ENCODE measurements at regions not wholly inside any gene's neighbourhood (a gene's known extent, or its start where the extent isn't known, plus 50 kb on each side); places are given as distances from the start of the nearest gene placed in this dataset.

DNA sequence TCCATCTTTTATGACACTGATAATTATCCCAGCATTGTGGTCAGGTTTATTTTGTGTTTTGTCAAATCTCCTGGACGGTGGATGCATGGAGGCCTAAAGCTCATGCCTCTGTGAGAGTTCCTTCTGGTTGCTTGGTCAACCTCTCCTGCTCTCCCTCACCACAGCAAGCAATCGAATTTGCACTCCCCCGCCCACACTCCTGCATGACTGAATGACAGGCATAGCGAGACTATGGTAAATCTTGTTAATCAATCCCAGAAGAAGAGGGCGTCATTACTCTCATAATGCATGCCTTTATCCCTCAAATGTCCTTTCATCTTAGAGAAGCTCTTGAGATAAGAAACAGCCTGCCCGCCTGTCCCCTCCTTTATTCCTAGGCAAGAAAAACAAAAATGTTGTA is 1215.0 kb upstream of the CDH9 start:
- H3K27ac ChIP-seq (ENCODE audit: insufficient read depth, low read depth, low read length), result no peak overlapping the region
- ChIA-PET CTCF (no interaction called here), POLR2A (no interaction called here)
- TF ChIP-seq, protein P1, sequence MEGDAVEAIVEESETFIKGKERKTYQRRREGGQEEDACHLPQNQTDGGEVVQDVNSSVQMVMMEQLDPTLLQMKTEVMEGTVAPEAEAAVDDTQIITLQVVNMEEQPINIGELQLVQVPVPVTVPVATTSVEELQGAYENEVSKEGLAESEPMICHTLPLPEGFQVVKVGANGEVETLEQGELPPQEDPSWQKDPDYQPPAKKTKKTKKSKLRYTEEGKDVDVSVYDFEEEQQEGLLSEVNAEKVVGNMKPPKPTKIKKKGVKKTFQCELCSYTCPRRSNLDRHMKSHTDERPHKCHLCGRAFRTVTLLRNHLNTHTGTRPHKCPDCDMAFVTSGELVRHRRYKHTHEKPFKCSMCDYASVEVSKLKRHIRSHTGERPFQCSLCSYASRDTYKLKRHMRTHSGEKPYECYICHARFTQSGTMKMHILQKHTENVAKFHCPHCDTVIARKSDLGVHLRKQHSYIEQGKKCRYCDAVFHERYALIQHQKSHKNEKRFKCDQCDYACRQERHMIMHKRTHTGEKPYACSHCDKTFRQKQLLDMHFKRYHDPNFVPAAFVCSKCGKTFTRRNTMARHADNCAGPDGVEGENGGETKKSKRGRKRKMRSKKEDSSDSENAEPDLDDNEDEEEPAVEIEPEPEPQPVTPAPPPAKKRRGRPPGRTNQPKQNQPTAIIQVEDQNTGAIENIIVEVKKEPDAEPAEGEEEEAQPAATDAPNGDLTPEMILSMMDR (IDR thresholded peaks at IDR 0.05; ENCODE audit: extremely low read depth in 1 of 2, insufficient read depth in 1 of 2, low read depth in 1 of 2, low read length in 2 of 2), result no peak
- no peak for TF ChIP-seq MYC (IDR thresholded peaks at IDR 0.05; ENCODE audit: low read depth, low read length)
- no peak for TF ChIP-seq EZH2 (IDR thresholded peaks at IDR 0.05; ENCODE audit: borderline replicate concordance, low read depth, low read length, severe bottlenecking)
- TF ChIP-seq, protein P2, sequence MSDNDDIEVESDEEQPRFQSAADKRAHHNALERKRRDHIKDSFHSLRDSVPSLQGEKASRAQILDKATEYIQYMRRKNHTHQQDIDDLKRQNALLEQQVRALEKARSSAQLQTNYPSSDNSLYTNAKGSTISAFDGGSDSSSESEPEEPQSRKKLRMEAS (IDR thresholded peaks at IDR 0.05; ENCODE audit: insufficient read depth, insufficient read length), result no peak
- no peak for TF ChIP-seq POLR2AphosphoS5 (IDR thresholded peaks at IDR 0.05; ENCODE audit: insufficient read depth, low read depth, low read length)
- intact Hi-C loops (cut with micrococcal nuclease), result no loop called here
- no peaks in the 10 kb centered on the region for H3K9me1 ChIP-seq (replicated peaks; ENCODE audit: control insufficient read depth, extremely low read depth, insufficient read depth, low read length)
- no peaks in the 10 kb centered on the region for H3K36me3 ChIP-seq (ENCODE audit: control insufficient read depth in 2 of 2, extremely low read depth in 1 of 2, insufficient read depth in 2 of 2, low read length in 2 of 2)
- H2AFZ ChIP-seq (ENCODE audit: low read depth, low read length), result no peak overlapping the region
- H3K79me2 ChIP-seq (ENCODE audit: control insufficient read depth, insufficient read depth, low read length), result no peaks in the 10 kb centered on the region
- no peaks in the 10 kb centered on the region for H3K27me3 ChIP-seq (ENCODE audit: control insufficient read depth in 2 of 2, insufficient read depth in 2 of 2, low read length in 2 of 2)
- H3K9me3 ChIP-seq (replicated peaks; ENCODE audit: control insufficient read depth, insufficient read depth, low read length), result no peaks in the 10 kb centered on the region
- DNase-seq (ENCODE audit: low read depth, low spot score) (no peak), FAIRE-seq (no peak)
- no peak overlapping the region for H3K4me3 ChIP-seq (replicated peaks in 1 of 3; ENCODE audit: insufficient read depth in 1 of 3, low read depth in 1 of 3, low read length in 3 of 3)
- H3K9ac ChIP-seq (replicated peaks; ENCODE audit: extremely low read depth, insufficient read depth, low read length), result no peak overlapping the region
- H4K20me1 ChIP-seq (replicated peaks; ENCODE audit: control insufficient read depth, extremely low read depth, insufficient read depth, low read length), result no peaks in the 10 kb centered on the region
- no peak overlapping the region for H3K4me2 ChIP-seq (ENCODE audit: insufficient read depth, low read length)
- dilution Hi-C loops (cut with MboI; ENCODE audit: extremely low pct_ligation_motif_present, low sequenced_read_pairs), result no loop called here
- BruUV-seq (replicated peaks), result no TSS peak
- no peaks in the 10 kb centered on the region for H3K4me1 ChIP-seq (ENCODE audit: control insufficient read depth, extremely low read depth, insufficient read depth, low read length)

DNA sequence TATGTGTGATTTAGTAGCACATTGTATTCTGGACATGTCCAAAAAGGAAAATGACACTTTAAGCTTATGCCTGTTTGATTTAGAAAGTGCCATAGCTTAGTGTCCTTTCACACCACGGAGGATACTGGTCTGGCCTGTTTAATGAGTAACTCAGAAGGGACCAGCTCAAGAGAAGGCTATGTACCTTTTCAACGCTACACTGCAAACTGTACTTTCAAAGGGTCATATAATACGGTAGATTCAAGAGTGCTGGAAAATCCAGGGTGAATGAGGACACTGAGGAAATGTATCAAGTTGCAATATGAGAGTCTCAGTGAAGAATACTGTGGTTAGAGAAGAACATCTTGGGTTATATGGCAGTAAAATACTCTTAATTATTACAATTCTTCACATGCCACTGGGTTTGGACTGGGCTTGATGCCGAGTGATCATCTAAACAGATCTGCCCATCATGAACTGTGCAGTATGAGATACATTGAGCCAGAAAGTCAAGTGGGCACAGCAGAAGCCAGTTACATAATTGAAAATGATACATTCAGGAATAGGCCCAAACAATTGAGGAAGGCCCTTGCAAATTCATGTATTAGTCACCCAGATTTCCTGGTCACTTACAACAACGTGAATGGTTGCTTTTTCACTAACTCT is 1211.5 kb upstream of the CDH9 start:
- Histone ChIP-seq H3K9me1 (replicated peaks; ENCODE audit: control insufficient read depth, extremely low read depth, insufficient read depth, low read length) (no peaks in the 10 kb centered on the region), H3K9me3 (replicated peaks; ENCODE audit: control insufficient read depth, insufficient read depth, low read length) (no peaks in the 10 kb centered on the region), H4K20me1 (replicated peaks; ENCODE audit: control insufficient read depth, extremely low read depth, insufficient read depth, low read length) (no peaks in the 10 kb centered on the region), H3K9ac (replicated peaks; ENCODE audit: extremely low read depth, insufficient read depth, low read length) (no peak overlapping the region), H3K4me1 (ENCODE audit: control insufficient read depth, extremely low read depth, insufficient read depth, low read length) (no peaks in the 10 kb centered on the region), H2AFZ (ENCODE audit: low read depth, low read length) (no peak overlapping the region), H3K4me3 (replicated peaks in 1 of 3; ENCODE audit: insufficient read depth in 1 of 3, low read depth in 1 of 3, low read length in 3 of 3) (no peak overlapping the region), H3K27me3 (ENCODE audit: control insufficient read depth in 2 of 2, insufficient read depth in 2 of 2, low read length in 2 of 2) (no peaks in the 10 kb centered on the region), H3K27ac (ENCODE audit: insufficient read depth, low read depth, low read length) (no peak overlapping the region), H3K36me3 (ENCODE audit: control insufficient read depth in 2 of 2, extremely low read depth in 1 of 2, insufficient read depth in 2 of 2, low read length in 2 of 2) (no peaks in the 10 kb centered on the region), H3K4me2 (ENCODE audit: insufficient read depth, low read length) (no peak overlapping the region), H3K79me2 (ENCODE audit: control insufficient read depth, insufficient read depth, low read length) (no peaks in the 10 kb centered on the region)
- BruUV-seq (replicated peaks), result no TSS peak
- dilution Hi-C loops (cut with MboI; ENCODE audit: extremely low pct_ligation_motif_present, low sequenced_read_pairs), result no loop called here
- DNase-seq (ENCODE audit: low read depth, low spot score), result no peak
- FAIRE-seq, result no peak
- ChIA-PET POLR2A (no interaction called here), CTCF (interaction anchor here (1.1 kb wide), 1 partner anchor 30 kb away, joined by 3 read pairs; no protein-coding TSS in a partner anchor)
- intact Hi-C loops (cut with micrococcal nuclease), result no loop called here
- TF ChIP-seq POLR2AphosphoS5 (IDR thresholded peaks at IDR 0.05; ENCODE audit: insufficient read depth, low read depth, low read length) (no peak), EZH2 (IDR thresholded peaks at IDR 0.05; ENCODE audit: borderline replicate concordance, low read depth, low read length, severe bottlenecking) (no peak), POLR2A (IDR thresholded peaks at IDR 0.05; ENCODE audit: low read depth, low read length) (no peak), GATA2 (IDR thresholded peaks at IDR 0.05; ENCODE audit: insufficient read depth, insufficient read length, low read depth, low read length) (no peak)
- TF ChIP-seq, protein P2 (IDR thresholded peaks at IDR 0.05; ENCODE audit: insufficient read depth, insufficient read length), result no peak
- TF ChIP-seq, protein P1 (IDR thresholded peaks at IDR 0.05; ENCODE audit: extremely low read depth in 1 of 2, insufficient read depth in 1 of 2, low read depth in 1 of 2, low read length in 2 of 2), result no peak

Data from endothelial cell of umbilical vein (primary cell).